ENCODE measurements at regions not wholly inside any gene's neighbourhood (a gene's known extent, or its start where the extent isn't known, plus 50 kb on each side); places are given as distances from the start of the nearest gene placed in this dataset.
"Not testable (repeated sequence)": the region's sequence is repeated elsewhere in the genome, so short reads cannot be mapped to it uniquely, and the experiment has no call there.

GRCh38 chr2:34787341-34787740, 1188.2 kb upstream of the FAM98A start:
- no peak for DNase-seq

DNA sequence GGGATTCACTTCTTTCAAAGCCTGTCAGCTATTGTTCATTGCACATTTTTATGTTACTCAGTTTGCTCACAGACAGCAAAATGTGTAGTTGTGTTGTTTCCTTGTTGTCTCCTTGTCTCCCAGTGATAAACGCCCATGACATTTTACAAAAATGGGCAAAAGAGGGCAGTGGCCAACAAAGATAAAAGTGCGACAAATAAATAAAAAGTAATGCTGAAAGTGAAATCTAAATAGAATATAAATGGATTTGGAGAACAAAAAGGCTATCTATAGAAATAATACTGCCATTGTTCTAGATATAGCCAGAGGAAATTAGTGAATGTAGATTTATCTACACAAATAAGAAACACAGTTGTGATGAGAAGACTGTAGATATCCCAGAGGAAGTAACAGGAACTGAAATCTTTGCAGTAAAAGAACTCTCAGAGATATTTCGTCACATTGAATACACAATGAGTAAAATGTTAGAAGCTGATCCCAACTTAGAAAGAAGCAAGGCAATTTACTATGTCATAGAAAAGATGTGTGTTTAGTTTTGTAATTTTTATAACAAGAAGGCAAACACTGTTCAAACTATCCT, 1186.2 kb upstream of the FAM98A start:
- no peak for DNase-seq

DNA sequence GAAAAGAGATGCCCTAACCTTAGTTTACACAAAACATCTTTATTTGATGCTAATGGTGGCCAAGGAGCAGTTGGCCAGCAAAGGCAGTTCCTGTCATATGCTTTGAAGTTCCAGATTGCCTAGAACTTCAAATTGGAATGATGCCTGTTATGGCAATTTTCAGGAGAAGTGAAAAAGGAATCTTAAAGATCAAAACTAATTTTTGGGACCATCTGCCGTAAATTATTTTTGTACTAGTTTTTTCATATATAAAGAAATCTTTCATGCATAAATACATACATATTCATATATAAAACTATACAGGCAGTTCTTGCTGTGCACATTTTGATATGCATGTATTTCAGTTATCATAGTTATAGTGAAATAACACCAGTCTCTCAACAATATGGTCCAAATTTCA, 1185.6 kb upstream of the FAM98A start:
- no peak for DNase-seq

GRCh38 chr2:34750742-34751141, 1151.6 kb upstream of the FAM98A start:
- not testable (repeated sequence) for DNase-seq

DNA sequence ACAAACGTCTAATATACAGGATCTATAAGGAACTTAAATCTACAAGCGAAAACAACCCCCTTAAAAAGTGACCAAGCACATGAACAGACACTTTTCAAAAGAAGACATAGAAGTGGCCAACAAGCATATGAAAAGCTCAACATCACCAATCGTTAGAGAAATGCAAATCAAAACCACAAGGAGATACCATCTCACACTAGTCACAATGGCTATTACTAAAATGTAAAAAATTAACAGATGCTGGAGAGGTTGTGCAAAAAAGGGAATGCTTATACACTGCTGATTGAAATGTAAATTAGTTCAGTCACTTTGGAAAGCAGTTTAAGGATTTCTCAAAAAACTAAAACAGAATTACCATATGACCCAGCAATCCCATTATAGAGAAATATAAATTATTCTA, 1148.5 kb upstream of the FAM98A start:
- no peak for DNase-seq

DNA sequence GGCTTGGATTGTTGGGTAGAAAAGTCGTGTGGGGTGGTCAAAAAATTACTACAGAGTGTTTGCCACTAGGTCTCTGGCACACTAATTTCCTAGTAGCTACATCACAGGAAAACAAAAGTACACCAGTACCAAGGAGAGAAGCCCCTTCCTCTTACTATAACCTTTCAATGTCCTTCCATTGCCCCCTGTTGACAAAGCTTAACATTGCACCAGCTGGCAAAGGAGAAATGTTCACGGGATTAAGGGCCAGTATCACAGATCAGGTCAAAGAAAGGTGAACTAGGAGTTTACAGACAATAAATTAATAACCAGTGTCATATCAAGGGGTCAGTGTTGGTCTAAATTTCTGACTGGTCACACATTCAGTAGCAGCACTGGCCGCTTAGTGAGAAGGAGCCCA, 1139.6 kb upstream of the FAM98A start:
- DNase-seq: no peak

GRCh38 chr2:34737146-34737545, 1138.0 kb upstream of the FAM98A start:
- DNase-seq: no peak

GRCh38 chr2:34736482-34736881, 1137.4 kb upstream of the FAM98A start:
- DNase-seq: no peak

DNA sequence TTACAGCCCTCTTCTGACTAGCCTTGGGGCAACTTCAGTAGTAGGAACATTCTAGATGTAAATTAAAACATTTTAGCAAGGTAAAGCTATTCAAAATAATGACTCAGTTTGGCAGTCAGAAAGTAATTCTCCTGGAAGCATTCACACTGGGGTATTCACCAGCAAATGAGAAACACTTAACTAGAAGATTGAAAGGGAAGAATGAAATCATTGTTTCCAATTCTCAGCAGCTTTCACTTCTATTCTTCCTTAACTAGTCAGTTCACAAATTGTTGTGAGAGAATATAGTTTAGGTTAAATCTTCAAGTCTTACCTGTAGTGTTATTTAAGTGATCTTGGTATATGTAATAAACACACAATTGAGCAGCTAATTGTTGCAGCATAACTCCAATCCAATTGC, 1135.6 kb upstream of the FAM98A start:
- no peak for DNase-seq

- no peak for DNase-seq
Observed at GRCh38 chr2:34734042-34734441, 1134.9 kb upstream of the FAM98A start.

DNA sequence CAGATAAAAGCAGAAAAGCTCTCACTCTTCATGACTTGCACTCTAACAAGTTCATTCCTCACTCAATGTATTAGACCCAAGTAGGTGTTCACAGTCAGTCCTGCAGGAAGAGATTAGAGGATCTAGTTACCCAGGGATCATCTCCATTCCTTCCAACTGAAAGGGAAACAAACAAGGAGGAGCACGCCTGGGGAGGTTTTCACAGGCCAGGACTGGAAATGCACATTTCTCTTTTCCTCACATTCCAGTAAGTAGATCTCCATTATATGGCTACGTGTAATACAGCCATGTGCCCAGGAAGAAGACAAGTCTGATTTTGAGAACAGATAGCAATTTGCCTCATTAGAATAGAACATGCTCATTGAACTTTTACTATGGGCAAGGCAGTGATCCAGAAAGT, 1132.2 kb upstream of the FAM98A start:
- no peak for DNase-seq

- DNase-seq: no peak
Observed at GRCh38 chr2:34729845-34730244, 1130.7 kb upstream of the FAM98A start.

GRCh38 chr2:34724107-34724506, 1125.0 kb upstream of the FAM98A start:
- DNase-seq: no peak

DNA sequence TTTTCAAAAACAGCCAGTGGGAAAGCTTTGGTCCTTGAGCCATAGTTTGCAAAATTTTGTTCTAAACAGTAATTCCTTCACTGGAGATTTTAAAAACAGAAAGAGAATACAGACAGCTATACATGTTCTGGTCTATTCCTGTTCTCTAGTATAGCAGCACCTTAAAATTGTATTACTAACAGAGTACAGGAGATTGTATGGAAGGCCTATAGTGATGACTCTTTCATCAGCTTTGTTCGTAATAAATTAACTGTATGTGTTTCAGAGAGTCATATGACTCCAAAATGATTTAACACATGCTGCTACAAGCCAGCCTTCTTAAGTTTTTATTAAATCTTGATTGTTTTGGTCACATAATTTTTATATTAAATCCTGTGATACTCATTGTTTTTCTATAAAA, 1124.6 kb upstream of the FAM98A start:
- DNase-seq: no peak

DNA sequence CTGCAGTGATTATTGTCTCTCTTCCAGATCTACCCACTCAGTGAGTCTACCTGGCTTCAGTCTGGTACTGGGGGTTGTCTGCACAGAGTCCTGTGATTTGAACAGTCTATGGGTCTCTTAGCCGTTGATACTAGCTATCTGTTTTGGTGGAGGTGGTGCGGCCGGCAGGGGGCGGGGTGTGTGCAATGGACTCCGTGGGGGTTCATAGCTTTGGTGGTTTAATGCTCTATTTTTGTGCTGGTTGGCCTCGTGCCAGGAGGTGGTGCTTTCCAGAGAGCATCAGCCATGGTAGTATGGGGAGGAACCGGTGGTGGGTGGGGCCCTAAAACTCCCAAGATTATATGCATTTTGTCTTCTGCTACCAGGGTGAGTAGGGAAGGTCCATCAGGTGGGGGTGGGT, 1120.1 kb upstream of the FAM98A start:
- DNase-seq: no peak

- no peak for DNase-seq
Observed at GRCh38 chr2:34705551-34706247, 1106.6 kb upstream of the FAM98A start.

DNA sequence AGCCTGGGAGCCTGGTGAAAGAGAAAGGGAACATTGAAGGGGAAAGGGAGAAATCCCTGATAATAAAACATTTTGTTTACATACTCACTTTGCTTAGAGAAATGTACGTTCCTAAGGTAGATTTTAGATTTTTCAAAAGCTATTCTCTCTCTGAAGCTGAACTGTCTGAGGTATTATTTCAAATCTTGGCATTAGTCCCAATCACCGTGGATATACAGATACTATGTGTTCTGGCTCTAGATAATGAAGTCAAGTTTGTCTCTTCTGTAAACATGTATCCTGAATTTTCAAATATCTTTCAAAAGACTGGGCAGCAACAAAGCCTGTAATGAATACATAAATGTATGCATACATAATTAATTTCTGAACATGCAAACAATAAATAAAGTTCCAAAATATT, 1104.2 kb upstream of the FAM98A start:
- DNase-seq: no peak

DNA sequence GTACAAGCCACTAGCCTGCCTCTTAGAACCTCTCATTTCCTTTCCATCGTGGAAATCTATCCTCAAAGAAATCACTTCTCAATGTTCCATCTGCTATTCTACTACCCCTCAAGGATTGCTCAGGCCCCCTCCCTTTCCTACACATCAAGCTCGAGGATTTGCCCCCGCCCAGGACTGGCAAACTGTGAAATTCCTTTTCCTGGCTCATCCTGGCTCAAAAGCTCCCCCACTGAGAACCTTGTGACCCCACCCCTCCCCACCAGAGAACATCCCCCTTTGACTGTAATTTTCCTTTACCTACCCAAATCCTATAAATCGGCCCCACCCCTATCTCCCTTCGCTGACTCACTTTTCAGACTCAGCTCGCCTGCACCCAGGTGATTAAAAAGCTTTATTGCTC, 1103.3 kb upstream of the FAM98A start:
- DNase-seq: not testable (repeated sequence)

GRCh38 chr2:34677591-34677990, 1078.5 kb upstream of the FAM98A start:
- not testable (repeated sequence) for DNase-seq

GRCh38 chr2:34677119-34677531, 1078.0 kb upstream of the FAM98A start:
- not testable (repeated sequence) for DNase-seq

DNA sequence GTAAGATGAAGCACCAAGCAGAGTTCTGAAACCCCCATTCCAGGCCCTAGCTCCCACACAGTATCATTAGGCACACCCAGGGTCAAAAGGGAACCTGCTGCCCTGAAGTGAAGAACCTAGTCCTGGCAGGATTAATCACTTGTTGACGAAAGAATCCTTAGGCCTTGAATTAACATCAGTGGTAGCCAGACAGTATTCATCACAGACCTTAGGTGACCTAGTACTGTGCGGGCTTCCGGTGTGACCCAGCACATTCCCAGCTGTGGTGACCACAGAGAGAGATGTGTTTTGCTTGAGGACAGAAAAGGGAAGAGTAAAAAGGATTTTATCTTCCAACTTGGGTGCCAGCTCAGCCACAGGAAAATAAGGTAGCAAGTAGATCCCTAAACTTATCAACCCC, 1071.4 kb upstream of the FAM98A start:
- no peak for DNase-seq

DNA sequence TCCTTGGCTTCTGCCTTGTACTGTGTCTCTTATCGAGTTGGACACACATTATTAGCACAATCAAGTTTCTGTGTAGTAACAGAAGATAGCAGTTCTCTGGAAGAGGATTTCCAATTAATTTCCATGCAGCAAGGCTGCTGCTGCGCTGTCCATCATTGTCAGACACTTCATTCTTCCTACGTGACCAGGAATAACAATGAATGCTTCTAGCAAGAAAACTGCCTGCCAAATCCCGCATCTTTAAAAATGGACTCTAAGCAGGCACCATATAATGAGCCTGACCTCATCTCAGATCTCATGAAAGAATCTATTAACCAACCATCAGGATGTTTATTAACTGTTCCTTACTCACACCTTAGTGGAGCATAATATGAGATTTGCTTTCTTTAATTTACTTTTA, 1067.7 kb upstream of the FAM98A start:
- DNase-seq: no peak

- no peak for DNase-seq
Observed at GRCh38 chr2:34664266-34664665, 1065.2 kb upstream of the FAM98A start.

- no peak for DNase-seq
Observed at GRCh38 chr2:34663314-34663713, 1064.2 kb upstream of the FAM98A start.

- no peak for DNase-seq
Observed at GRCh38 chr2:34660741-34661140, 1061.6 kb upstream of the FAM98A start.

Measured in NCI-H345 (cell line).